Progenitor cell of endocrine pancreas (in vitro differentiated cells): ENCODE measurements at regions not wholly inside any gene's neighbourhood (a gene's known extent, or its start where the extent isn't known, plus 50 kb on each side); places are given as distances from the start of the nearest gene placed in this dataset.

Source experiments
- DNase-seq: peaks from one replicate; pipeline ENCODE4 v3.0.0; 2021; ENCODE audit warnings: low spot score; ENCODE audit not compliant: unreplicated experiment
- H3K27ac Mint-ChIP-seq: 2 replicates; pipeline ENCODE4 v1.8.0; 2021; ENCODE audit warnings: mild to moderate bottlenecking, moderate library complexity, mixed read lengths
- H3K27me3 Mint-ChIP-seq: 2 replicates; pipeline ENCODE4 v1.8.0; 2021; ENCODE audit warnings: mixed read lengths
- H3K36me3 Mint-ChIP-seq: 2 replicates; pipeline ENCODE4 v1.8.0; 2022; ENCODE audit warnings: mixed read lengths; ENCODE audit not compliant: insufficient read depth
- H3K4me1 Mint-ChIP-seq: 2 replicates; pipeline ENCODE4 v1.8.0; 2021; ENCODE audit warnings: low read depth, mixed read lengths
- H3K4me3 Mint-ChIP-seq: 2 replicates; pipeline ENCODE4 v1.8.0; 2021; ENCODE audit warnings: low read depth, mild to moderate bottlenecking, moderate library complexity, mixed read lengths
- H3K9me3 Mint-ChIP-seq: 2 replicates; pipeline ENCODE4 v1.8.0; 2021; ENCODE audit warnings: low read depth, mixed read lengths
- TF ChIP-seq, protein P1 (sequence below): fragments of 200-600 bp; sonication (generic); IDR thresholded peaks from one replicate; pipeline ENCODE4 v1.5.0; 2021; ENCODE audit warnings: antibody characterized with exemption, mild to moderate bottlenecking; ENCODE audit not compliant: unreplicated experiment

- H3K27me3 Mint-ChIP-seq: no peaks in the 10 kb centered on the region
- TF ChIP-seq, protein P1, sequence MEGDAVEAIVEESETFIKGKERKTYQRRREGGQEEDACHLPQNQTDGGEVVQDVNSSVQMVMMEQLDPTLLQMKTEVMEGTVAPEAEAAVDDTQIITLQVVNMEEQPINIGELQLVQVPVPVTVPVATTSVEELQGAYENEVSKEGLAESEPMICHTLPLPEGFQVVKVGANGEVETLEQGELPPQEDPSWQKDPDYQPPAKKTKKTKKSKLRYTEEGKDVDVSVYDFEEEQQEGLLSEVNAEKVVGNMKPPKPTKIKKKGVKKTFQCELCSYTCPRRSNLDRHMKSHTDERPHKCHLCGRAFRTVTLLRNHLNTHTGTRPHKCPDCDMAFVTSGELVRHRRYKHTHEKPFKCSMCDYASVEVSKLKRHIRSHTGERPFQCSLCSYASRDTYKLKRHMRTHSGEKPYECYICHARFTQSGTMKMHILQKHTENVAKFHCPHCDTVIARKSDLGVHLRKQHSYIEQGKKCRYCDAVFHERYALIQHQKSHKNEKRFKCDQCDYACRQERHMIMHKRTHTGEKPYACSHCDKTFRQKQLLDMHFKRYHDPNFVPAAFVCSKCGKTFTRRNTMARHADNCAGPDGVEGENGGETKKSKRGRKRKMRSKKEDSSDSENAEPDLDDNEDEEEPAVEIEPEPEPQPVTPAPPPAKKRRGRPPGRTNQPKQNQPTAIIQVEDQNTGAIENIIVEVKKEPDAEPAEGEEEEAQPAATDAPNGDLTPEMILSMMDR: no peak
- no peaks in the 10 kb centered on the region for H3K36me3 Mint-ChIP-seq
- no peak overlapping the region for H3K4me3 Mint-ChIP-seq
- H3K27ac Mint-ChIP-seq: no peak overlapping the region
- no peaks in the 10 kb centered on the region for H3K4me1 Mint-ChIP-seq
- no peaks in the 10 kb centered on the region for H3K9me3 Mint-ChIP-seq
- DNase-seq: no peak
These were observed 208.2 kb downstream of the UBE2E3 start for GRCh38 chr2:181188605-181189004.

DNA sequence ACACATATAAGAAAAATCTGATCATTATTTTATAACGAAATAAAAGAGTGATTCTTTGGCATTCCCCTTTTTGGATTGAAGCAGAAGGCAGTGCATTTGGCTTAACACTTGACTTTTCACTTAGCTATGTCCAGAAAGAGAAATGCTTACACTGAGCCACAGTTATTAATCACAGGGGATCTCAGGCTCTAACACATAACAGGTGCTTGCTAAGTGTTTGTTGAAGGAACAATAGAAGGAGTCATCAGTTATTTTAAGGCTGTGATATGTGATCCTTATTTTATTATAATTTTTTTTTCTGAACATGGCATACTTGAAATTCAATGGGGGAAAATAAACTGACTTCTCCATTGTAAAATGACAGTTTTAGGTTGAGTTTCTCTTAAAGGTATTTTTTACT is 209.5 kb downstream of the UBE2E3 start:
- Mint-ChIP-seq H3K27ac (no peak overlapping the region), H3K4me1 (no peaks in the 10 kb centered on the region), H3K36me3 (no peaks in the 10 kb centered on the region), H3K4me3 (no peak overlapping the region), H3K27me3 (no peaks in the 10 kb centered on the region), H3K9me3 (no peaks in the 10 kb centered on the region)
- TF ChIP-seq, protein P1: no peak
- no peak for DNase-seq

DNA sequence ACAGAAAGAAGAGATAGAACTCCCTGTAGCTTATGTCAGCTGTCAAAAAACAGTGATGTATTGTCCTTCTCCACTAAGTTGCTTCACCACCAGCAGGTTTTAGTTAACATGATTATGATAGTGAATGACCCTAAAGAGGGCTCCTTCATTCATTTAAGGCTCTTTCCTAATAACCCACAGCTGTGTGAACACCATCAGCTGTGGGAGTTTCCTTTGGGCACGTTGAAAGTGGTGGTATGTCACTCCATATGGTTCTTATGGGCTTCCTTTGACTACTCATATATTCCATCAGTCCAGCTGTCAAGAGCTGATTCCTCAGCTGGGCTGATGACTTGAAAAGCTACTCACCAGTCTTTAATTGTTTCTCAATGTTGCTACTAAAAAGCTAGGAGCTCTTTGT is 210.3 kb downstream of the UBE2E3 start:
- H3K4me3 Mint-ChIP-seq: no peak overlapping the region
- DNase-seq: no peak
- TF ChIP-seq, protein P1: no peak
- no peaks in the 10 kb centered on the region for H3K27me3 Mint-ChIP-seq
- H3K4me1 Mint-ChIP-seq: no peaks in the 10 kb centered on the region
- no peak overlapping the region for H3K27ac Mint-ChIP-seq
- H3K9me3 Mint-ChIP-seq: no peaks in the 10 kb centered on the region
- H3K36me3 Mint-ChIP-seq: no peaks in the 10 kb centered on the region

- Mint-ChIP-seq H3K4me1 (no peaks in the 10 kb centered on the region), H3K4me3 (no peak overlapping the region), H3K36me3 (no peaks in the 10 kb centered on the region)
These were observed 213.1 kb downstream of the UBE2E3 start for GRCh38 chr2:181193550-181193949.

GRCh38 chr2:181196401-181196800 is 216.0 kb downstream of the UBE2E3 start:
- no peaks in the 10 kb centered on the region for H3K9me3 Mint-ChIP-seq
- TF ChIP-seq, protein P1: no peak
- H3K4me1 Mint-ChIP-seq: no peaks in the 10 kb centered on the region
- no peaks in the 10 kb centered on the region for H3K36me3 Mint-ChIP-seq
- H3K27ac Mint-ChIP-seq: no peak overlapping the region
- no peaks in the 10 kb centered on the region for H3K27me3 Mint-ChIP-seq
- H3K4me3 Mint-ChIP-seq: no peak overlapping the region
- DNase-seq: no peak

More at GRCh38 chr2:181193550-181193949, 213.1 kb downstream of the UBE2E3 start:
- TF ChIP-seq, protein P1: no peak
- H3K27ac Mint-ChIP-seq: no peak overlapping the region
- no peak for DNase-seq
- no peaks in the 10 kb centered on the region for H3K9me3 Mint-ChIP-seq
- H3K27me3 Mint-ChIP-seq: no peaks in the 10 kb centered on the region
